ENCODE measurements at regions not wholly inside any gene's neighbourhood (a gene's known extent, or its start where the extent isn't known, plus 50 kb on each side); places are given as distances from the start of the nearest gene placed in this dataset.
A peak's percentile ranks its signal among the peaks of the same experiment; 100 is the strongest.

DNA sequence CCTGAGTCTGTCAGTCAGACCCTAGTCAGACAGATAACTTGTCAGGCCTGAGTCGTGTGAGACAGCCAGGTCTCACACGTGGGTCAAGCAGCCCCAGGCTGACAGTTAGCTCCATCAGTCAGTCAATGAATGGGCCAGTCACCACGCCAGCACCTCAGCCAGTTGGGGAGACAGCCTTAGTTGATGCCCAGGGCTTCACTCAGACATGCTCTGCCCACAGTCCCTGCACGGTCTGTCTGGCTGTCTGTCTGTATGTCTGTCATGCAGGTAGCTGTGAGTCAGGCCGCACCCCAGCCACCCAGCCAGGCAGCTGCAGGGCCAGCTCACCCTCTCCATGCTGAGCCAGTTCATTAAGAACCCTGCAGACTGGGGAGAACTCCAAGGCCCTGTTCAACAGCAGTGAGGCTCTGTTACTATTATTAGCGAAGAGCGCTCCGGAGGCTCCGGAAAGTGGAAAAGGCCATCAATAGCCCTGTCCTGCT, 141.1 kb upstream of the PCBD1 start:
- no peak for DNase-seq (ENCODE audit: low read depth)
- TF ChIP-seq, protein P1, sequence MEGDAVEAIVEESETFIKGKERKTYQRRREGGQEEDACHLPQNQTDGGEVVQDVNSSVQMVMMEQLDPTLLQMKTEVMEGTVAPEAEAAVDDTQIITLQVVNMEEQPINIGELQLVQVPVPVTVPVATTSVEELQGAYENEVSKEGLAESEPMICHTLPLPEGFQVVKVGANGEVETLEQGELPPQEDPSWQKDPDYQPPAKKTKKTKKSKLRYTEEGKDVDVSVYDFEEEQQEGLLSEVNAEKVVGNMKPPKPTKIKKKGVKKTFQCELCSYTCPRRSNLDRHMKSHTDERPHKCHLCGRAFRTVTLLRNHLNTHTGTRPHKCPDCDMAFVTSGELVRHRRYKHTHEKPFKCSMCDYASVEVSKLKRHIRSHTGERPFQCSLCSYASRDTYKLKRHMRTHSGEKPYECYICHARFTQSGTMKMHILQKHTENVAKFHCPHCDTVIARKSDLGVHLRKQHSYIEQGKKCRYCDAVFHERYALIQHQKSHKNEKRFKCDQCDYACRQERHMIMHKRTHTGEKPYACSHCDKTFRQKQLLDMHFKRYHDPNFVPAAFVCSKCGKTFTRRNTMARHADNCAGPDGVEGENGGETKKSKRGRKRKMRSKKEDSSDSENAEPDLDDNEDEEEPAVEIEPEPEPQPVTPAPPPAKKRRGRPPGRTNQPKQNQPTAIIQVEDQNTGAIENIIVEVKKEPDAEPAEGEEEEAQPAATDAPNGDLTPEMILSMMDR (conservative IDR thresholded peaks at IDR 0.05; ENCODE audit: low read depth, low read length): no peak
- no peak overlapping the region for H3K4me3 ChIP-seq (ENCODE audit: low read depth, low read length)

DNA sequence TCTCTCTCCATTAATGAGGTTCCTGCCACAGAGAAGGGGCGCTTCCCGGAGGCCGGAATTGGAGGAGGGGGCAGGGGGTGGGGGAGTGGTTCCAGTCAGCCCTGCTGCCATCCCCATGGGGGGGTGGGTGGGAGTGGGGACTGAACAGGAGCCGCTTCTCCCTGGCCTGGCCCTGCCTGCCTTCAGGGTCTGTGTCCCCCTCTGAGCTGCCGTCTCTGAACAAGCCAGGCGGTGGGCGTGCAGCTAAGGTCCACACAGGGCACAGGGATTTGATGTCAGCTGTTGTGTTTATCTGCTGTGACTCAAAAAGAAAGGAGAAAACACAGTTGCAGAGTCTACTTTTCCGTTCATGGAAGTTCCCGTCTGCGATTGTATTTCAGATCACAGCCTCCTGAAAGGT, 141.5 kb upstream of the PCBD1 start:
- H3K4me3 ChIP-seq (ENCODE audit: low read depth, low read length): no peak overlapping the region
- TF ChIP-seq, protein P1 (conservative IDR thresholded peaks at IDR 0.05; ENCODE audit: low read depth, low read length): no peak
- DNase-seq (ENCODE audit: low read depth): no peak

DNA sequence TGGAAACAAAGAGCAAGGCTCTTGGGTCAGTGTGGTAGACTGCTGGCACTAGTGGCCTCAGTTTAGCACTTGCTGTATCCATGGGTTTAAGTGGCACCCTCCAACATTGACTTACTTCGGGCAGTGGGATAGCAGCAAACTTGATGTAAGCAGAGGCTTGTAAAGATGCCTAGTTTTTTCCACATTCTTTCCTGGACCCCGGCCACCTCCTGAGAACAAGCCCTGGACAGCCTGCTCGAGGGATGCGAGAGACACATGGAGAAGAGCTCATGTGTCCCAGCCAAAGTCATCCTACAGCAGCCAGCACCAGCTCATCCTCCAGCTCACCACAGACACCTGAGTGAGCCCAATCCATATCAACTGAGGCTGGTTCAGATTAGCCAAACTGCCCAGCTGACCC, 142.7 kb upstream of the PCBD1 start:
- TF ChIP-seq, protein P1 (conservative IDR thresholded peaks at IDR 0.05; ENCODE audit: low read depth, low read length): no peak
- no peak overlapping the region for H3K4me3 ChIP-seq (ENCODE audit: low read depth, low read length)
- DNase-seq (ENCODE audit: low read depth): no peak

DNA sequence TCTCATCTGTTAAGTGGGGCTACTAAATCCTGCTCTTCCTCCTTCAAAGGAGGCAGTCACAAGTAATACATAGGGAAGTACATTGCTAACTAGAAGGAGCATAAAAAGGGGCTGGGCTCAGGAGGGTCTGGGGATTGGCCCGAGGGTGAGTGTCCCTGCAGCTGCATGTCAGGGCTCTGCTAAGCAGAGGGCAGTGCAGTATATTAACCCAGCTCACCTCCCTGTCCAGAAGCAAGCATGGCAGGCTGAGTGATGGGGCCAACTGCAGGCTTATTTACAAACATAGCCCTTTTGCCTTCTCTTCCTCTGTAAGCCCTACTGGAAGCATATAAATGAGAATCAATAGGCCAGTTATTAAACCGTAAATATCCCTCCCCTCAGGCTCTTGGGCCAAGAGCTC, 143.2 kb upstream of the PCBD1 start:
- no peak overlapping the region for H3K4me3 ChIP-seq (ENCODE audit: low read depth, low read length)
- TF ChIP-seq, protein P1 (conservative IDR thresholded peaks at IDR 0.05; ENCODE audit: low read depth, low read length): no peak
- no peak for DNase-seq (ENCODE audit: low read depth)

DNA sequence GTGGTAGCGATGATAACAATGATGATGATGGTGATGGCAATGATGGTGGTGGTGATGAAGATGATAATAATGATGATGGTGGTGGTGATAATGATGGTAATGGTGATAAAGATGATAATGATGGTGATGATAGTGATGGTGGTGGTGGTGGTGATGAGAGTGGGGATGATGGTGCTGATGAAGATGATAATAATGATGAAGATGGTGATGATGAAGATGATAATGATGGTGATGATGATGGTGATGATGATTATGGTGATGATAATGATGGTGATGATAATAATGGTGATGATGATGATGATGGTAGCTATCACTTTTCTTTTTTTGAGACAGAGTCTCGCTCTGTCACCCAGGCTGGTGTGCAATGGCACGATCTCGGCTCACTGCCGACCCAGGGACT, 144.5 kb upstream of the PCBD1 start:
- TF ChIP-seq, protein P1 (conservative IDR thresholded peaks at IDR 0.05; ENCODE audit: low read depth, low read length): no peak
- H3K4me3 ChIP-seq (ENCODE audit: low read depth, low read length): no peak overlapping the region
- no peak for DNase-seq (ENCODE audit: low read depth)

DNA sequence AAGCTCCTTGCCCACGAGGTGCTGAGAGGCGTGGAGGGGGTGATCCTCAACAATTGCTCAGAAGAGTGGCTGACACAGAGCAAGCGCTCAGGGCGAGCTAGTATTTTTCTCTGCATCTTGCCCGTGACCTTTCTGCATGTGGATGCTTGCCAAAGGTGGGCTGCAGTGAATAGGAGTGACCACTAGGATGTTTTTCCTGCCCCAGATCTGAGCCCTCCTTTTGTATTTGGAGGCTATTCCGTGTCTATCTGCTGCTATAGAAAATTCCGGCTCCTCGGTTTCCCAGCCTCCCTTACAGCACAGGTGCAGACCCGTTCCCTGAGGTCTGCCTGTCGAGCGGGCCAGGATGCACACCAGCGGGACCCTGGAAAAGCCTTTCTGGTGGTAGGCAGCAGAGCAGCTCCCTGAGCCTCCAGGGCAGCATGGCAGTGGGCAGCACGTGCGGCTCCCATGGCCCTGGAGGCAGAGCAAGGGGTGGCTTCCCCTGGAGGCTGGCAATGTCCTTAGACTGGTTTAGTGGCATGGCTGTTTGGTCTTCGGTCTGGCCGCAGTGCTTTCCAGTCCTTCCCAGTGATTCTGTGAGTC, 145.1 kb upstream of the PCBD1 start:
- TF ChIP-seq, protein P1 (conservative IDR thresholded peaks at IDR 0.05; ENCODE audit: low read depth, low read length): peak; percentile 12
- DNase-seq (ENCODE audit: low read depth): no peak
- H3K4me3 ChIP-seq (ENCODE audit: low read depth, low read length): no peak overlapping the region
